ENCODE measurements at regions not wholly inside any gene's neighbourhood (a gene's known extent, or its start where the extent isn't known, plus 50 kb on each side); places are given as distances from the start of the nearest gene placed in this dataset.

DNA sequence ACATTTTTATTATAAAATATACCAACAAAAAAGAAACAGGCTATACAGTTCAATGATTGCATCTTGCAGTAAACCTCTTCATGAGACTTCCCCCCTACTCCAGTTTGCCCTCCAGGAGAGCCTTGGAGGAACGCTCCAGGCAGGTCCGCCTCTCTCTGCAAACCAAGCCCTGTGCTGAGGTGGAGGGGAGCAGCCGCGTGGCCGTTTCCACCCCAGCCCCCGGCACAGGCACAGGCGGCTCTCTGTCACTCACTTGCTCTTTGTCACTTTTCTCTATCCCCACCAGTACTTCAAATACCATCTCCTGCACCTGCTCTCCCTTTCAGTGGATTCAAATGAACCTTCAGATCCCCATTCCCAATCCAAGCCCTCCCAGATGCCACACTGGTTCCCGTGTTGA lies 479.9 kb downstream of the OCA2 start:
- no peak overlapping the region for H3K4me3 ChIP-seq (ENCODE audit: low read depth, low read length)
- TF ChIP-seq MYC (IDR thresholded peaks at IDR 0.05; ENCODE audit: low read depth, low read length) = no peak
- TF ChIP-seq, protein P1, sequence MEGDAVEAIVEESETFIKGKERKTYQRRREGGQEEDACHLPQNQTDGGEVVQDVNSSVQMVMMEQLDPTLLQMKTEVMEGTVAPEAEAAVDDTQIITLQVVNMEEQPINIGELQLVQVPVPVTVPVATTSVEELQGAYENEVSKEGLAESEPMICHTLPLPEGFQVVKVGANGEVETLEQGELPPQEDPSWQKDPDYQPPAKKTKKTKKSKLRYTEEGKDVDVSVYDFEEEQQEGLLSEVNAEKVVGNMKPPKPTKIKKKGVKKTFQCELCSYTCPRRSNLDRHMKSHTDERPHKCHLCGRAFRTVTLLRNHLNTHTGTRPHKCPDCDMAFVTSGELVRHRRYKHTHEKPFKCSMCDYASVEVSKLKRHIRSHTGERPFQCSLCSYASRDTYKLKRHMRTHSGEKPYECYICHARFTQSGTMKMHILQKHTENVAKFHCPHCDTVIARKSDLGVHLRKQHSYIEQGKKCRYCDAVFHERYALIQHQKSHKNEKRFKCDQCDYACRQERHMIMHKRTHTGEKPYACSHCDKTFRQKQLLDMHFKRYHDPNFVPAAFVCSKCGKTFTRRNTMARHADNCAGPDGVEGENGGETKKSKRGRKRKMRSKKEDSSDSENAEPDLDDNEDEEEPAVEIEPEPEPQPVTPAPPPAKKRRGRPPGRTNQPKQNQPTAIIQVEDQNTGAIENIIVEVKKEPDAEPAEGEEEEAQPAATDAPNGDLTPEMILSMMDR (IDR thresholded peaks at IDR 0.05; ENCODE audit: low read depth, low read length) = no peak
- no peak for TF ChIP-seq POLR2A (IDR thresholded peaks at IDR 0.05; ENCODE audit: extremely low read depth, insufficient read length)
- TF ChIP-seq, protein P2, sequence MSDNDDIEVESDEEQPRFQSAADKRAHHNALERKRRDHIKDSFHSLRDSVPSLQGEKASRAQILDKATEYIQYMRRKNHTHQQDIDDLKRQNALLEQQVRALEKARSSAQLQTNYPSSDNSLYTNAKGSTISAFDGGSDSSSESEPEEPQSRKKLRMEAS (IDR thresholded peaks at IDR 0.05; ENCODE audit: low read depth, low read length) = no peak
- DNase-seq (ENCODE audit: low read depth) = no peak

GRCh38 chr15:27617013-27617412 lies 482.1 kb downstream of the OCA2 start:
- TF ChIP-seq, protein P1 (IDR thresholded peaks at IDR 0.05; ENCODE audit: low read depth, low read length) = no peak
- no peak for DNase-seq (ENCODE audit: low read depth)
- H3K4me3 ChIP-seq (ENCODE audit: low read depth, low read length) = no peak overlapping the region

- DNase-seq (ENCODE audit: low read depth) = no peak
- TF ChIP-seq, protein P1 (IDR thresholded peaks at IDR 0.05; ENCODE audit: low read depth, low read length) = no peak
- no peak for TF ChIP-seq POLR2A (IDR thresholded peaks at IDR 0.05; ENCODE audit: extremely low read depth, insufficient read length)
- TF ChIP-seq, protein P2 (IDR thresholded peaks at IDR 0.05; ENCODE audit: low read depth, low read length) = no peak
- TF ChIP-seq MYC (IDR thresholded peaks at IDR 0.05; ENCODE audit: low read depth, low read length) = no peak
- no peak overlapping the region for H3K4me3 ChIP-seq (ENCODE audit: low read depth, low read length)
These were observed 490.9 kb downstream of the OCA2 start for GRCh38 chr15:27608248-27608647.

- DNase-seq (ENCODE audit: low read depth) = no peak
- H3K4me3 ChIP-seq (ENCODE audit: low read depth, low read length) = no peak overlapping the region
- TF ChIP-seq, protein P1 (IDR thresholded peaks at IDR 0.05; ENCODE audit: low read depth, low read length) = no peak
- TF ChIP-seq MYC (IDR thresholded peaks at IDR 0.05; ENCODE audit: low read depth, low read length) (no peak), POLR2A (IDR thresholded peaks at IDR 0.05; ENCODE audit: extremely low read depth, insufficient read length) (no peak)
- TF ChIP-seq, protein P2 (IDR thresholded peaks at IDR 0.05; ENCODE audit: low read depth, low read length) = no peak
These were observed 497.7 kb downstream of the OCA2 start for GRCh38 chr15:27601239-27601960.

DNA sequence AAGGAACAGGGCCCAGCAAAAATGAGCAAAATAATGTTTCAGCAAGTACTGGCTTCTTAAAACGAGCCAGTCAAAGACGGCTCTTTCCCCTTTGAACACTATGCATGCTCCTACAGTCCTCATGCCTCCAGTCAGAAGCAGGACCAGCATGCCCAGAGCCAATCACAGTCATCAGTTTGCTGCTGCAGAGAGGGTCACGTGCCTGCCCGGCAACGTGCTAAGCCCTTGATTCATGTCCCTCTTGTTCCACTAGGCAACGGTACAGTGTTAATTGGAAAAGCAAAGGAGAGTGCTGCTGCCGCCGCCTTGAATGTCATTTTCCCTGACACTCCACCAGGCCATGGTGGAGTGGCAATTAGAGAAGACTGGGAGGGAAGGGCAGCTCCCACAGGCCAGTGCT lies 500.1 kb downstream of the OCA2 start:
- no peak for TF ChIP-seq POLR2A (IDR thresholded peaks at IDR 0.05; ENCODE audit: extremely low read depth, insufficient read length)
- TF ChIP-seq, protein P1 (IDR thresholded peaks at IDR 0.05; ENCODE audit: low read depth, low read length) = no peak
- TF ChIP-seq, protein P2 (IDR thresholded peaks at IDR 0.05; ENCODE audit: low read depth, low read length) = no peak
- no peak for DNase-seq (ENCODE audit: low read depth)
- no peak overlapping the region for H3K4me3 ChIP-seq (ENCODE audit: low read depth, low read length)

All from NB4 (cell line).